H9 (cell line): ENCODE measurements at regions not wholly inside any gene's neighbourhood (a gene's known extent, or its start where the extent isn't known, plus 50 kb on each side); places are given as distances from the start of the nearest gene placed in this dataset.

Source experiments
- DNase-seq: peaks from one replicate; pipeline ENCODE4 v3.0.0-alpha.2; 2017
- H2AFZ ChIP-seq: one replicate; pipeline ENCODE4 v1.6.1; 2013; ENCODE audit warnings: mild to moderate bottlenecking, low read length, control low read depth, moderate library complexity
- H2AK5ac ChIP-seq: 2 replicates; pipeline ENCODE4 v1.6.1; 2013; ENCODE audit warnings: low read length, control low read depth, mixed read lengths; ENCODE audit not compliant: insufficient read length
- H2BK120ac ChIP-seq: one replicate; pipeline ENCODE4 v1.6.1; 2013; ENCODE audit warnings: low read depth, mild to moderate bottlenecking, low read length, control low read depth, inconsistent platforms; ENCODE audit not compliant: poor library complexity, severe bottlenecking
- H2BK12ac ChIP-seq: 2 replicates; pipeline ENCODE4 v1.6.1; 2013; ENCODE audit warnings: low read length, control low read depth, mixed read lengths, low read depth; ENCODE audit not compliant: insufficient read length
- H2BK15ac ChIP-seq: 2 replicates; pipeline ENCODE4 v1.6.1; 2013; ENCODE audit warnings: low read depth, low read length, control low read depth
- H2BK20ac ChIP-seq: one replicate; pipeline ENCODE4 v1.6.1; 2013; ENCODE audit warnings: low read depth, mild to moderate bottlenecking, low read length, control low read depth, inconsistent platforms; ENCODE audit not compliant: poor library complexity, severe bottlenecking
- H2BK5ac ChIP-seq: 2 replicates; pipeline ENCODE4 v1.6.1; 2013; ENCODE audit warnings: low read length, control low read depth, mixed read lengths; ENCODE audit not compliant: insufficient read length
- H3K14ac ChIP-seq: 2 replicates; pipeline ENCODE4 v1.6.1; 2013; ENCODE audit warnings: low read length, control low read depth; ENCODE audit not compliant: insufficient read depth
- H3K18ac ChIP-seq: 2 replicates; pipeline ENCODE4 v1.6.1; 2013; ENCODE audit warnings: low read depth, mild to moderate bottlenecking, mixed read lengths, low read length, control low read depth; ENCODE audit not compliant: insufficient read length
- H3K23ac ChIP-seq: 2 replicates; pipeline ENCODE4 v1.6.1; 2013; ENCODE audit warnings: low read length, control low read depth, mixed read lengths, low read depth; ENCODE audit not compliant: insufficient read length
- H3K23me2 ChIP-seq: 2 replicates; pipeline ENCODE4 v1.6.1; 2013; ENCODE audit warnings: low read depth, mild to moderate bottlenecking, mixed read lengths, low read length, control low read depth; ENCODE audit not compliant: insufficient read length, poor library complexity, severe bottlenecking
- H3K27ac ChIP-seq: 2 replicates; pipeline ENCODE4 v1.5.1; 2013; ENCODE audit warnings: low read length, control low read depth, mixed read lengths, low read depth; ENCODE audit not compliant: insufficient read length
- H3K27me3 ChIP-seq: 2 replicates; pipeline ENCODE4 v1.6.1; 2013; ENCODE audit warnings: low read length, control low read depth, inconsistent platforms; ENCODE audit not compliant: insufficient read depth
- H3K4ac ChIP-seq: 2 replicates; pipeline ENCODE4 v1.6.1; 2013; ENCODE audit warnings: low read depth, mild to moderate bottlenecking, control low read depth, inconsistent platforms, low read length, moderate library complexity
- H3K4me1 ChIP-seq: 2 replicates; pipeline ENCODE4 v1.6.1; 2013; ENCODE audit warnings: low read length, control low read depth, inconsistent platforms; ENCODE audit not compliant: insufficient read depth
- H3K4me2 ChIP-seq: 2 replicates; pipeline ENCODE4 v1.6.1; 2013; ENCODE audit warnings: low read length, control low read depth, mixed read lengths; ENCODE audit not compliant: insufficient read length, insufficient read depth
- H3K56ac ChIP-seq: 2 replicates; pipeline ENCODE4 v1.6.1; 2013; ENCODE audit warnings: low read depth, mild to moderate bottlenecking, mixed read lengths, low read length, control low read depth; ENCODE audit not compliant: insufficient read length
- H3K79me1 ChIP-seq: 2 replicates; pipeline ENCODE4 v1.6.1; 2013; ENCODE audit warnings: low read depth, mild to moderate bottlenecking, moderate library complexity, low read length, control low read depth, inconsistent platforms; ENCODE audit not compliant: insufficient read depth, poor library complexity, severe bottlenecking
- H3K79me2 ChIP-seq: 2 replicates; pipeline ENCODE4 v1.6.1; 2013; ENCODE audit warnings: low read length, control low read depth, inconsistent platforms; ENCODE audit not compliant: insufficient read depth
- H3K9ac ChIP-seq: 2 replicates; pipeline ENCODE4 v1.6.1; 2013; ENCODE audit warnings: low read length, control low read depth, mixed read lengths; ENCODE audit not compliant: insufficient read length; ENCODE audit errors: extremely low read depth
- H3K9me3 ChIP-seq: one replicate; pipeline ENCODE4 v1.6.1; 2013; ENCODE audit warnings: low read depth, low read length, inconsistent platforms; ENCODE audit not compliant: control insufficient read depth
- H3T11ph ChIP-seq: one replicate; pipeline ENCODE4 v1.6.1; 2013; ENCODE audit warnings: mild to moderate bottlenecking, low read length, control low read depth, inconsistent platforms
- H4K20me1 ChIP-seq: one replicate; pipeline ENCODE4 v1.6.1; 2013; ENCODE audit not compliant: control insufficient read depth, insufficient read length, insufficient read depth
- H4K5ac ChIP-seq: 2 replicates; pipeline ENCODE4 v1.6.1; 2013; ENCODE audit warnings: low read depth, mild to moderate bottlenecking, mixed read lengths, low read length, control low read depth; ENCODE audit not compliant: insufficient read length
- H4K8ac ChIP-seq: replicated peaks from 2 replicates; pipeline ENCODE4 v1.6.1; 2013; ENCODE audit warnings: low read length, control low read depth, mixed read lengths, low read depth; ENCODE audit not compliant: insufficient read length
- H4K91ac ChIP-seq: 2 replicates; pipeline ENCODE4 v1.6.1; 2013; ENCODE audit warnings: low read depth, mild to moderate bottlenecking, moderate library complexity, mixed read lengths, low read length, control low read depth; ENCODE audit not compliant: insufficient read length
- H3K27ac Mint-ChIP-seq, 3 experiments: 2 replicates in 2 of 3; 3 replicates in 1 of 3; pipeline ENCODE4 v1.8.0; 2020 to 2021; ENCODE audit warnings: mixed read lengths in 3 of 3, mild to moderate bottlenecking in 1 of 3, moderate library complexity in 1 of 3
- H3K27me3 Mint-ChIP-seq: 2 replicates; pipeline ENCODE4 v1.8.0; 2021; ENCODE audit warnings: low read depth, mild to moderate bottlenecking, moderate library complexity, mixed read lengths
- H3K36me3 Mint-ChIP-seq, 3 experiments: 2 replicates in 2 of 3; 3 replicates in 1 of 3; pipeline ENCODE4 v1.8.0; 2020 to 2021; ENCODE audit warnings: low read depth in 3 of 3, mixed read lengths in 3 of 3; ENCODE audit not compliant: insufficient read depth in 1 of 3
- H3K4me1 Mint-ChIP-seq, 2 experiments: 2 replicates each; pipeline ENCODE4 v1.8.0; 2020; ENCODE audit warnings: mixed read lengths in 2 of 2
- H3K4me3 Mint-ChIP-seq, 2 experiments: 2 replicates in 1 of 2; 3 replicates in 1 of 2; pipeline ENCODE4 v1.8.0; 2020 to 2021; ENCODE audit warnings: mild to moderate bottlenecking in 2 of 2, mixed read lengths in 2 of 2, moderate library complexity in 1 of 2
- H3K9me3 Mint-ChIP-seq, 2 experiments: 2 replicates in 1 of 2; 3 replicates in 1 of 2; pipeline ENCODE4 v1.8.0; 2020; ENCODE audit warnings: mild to moderate bottlenecking in 2 of 2, mixed read lengths in 2 of 2, moderate library complexity in 1 of 2
- WGBS: extraction: QIAGEN DNeasy Blood & Tissue Kit; methylation state at CpG from one replicate; pipeline ENCODE4 v1.1.7; 2013; ENCODE audit warnings: missing lambda C conversion rate, low lambda C conversion rate, mixed read lengths; ENCODE audit not compliant: insufficient read length; ENCODE audit errors: extremely low coverage; 5-methylcytosine and 5-hydroxymethylcytosine counted together
- TF ChIP-seq, protein P1 (sequence below): fragments of 200-600 bp; sonication (generic); conservative IDR thresholded peaks from 3 replicates; pipeline ENCODE4 v1.8.0; 2021; ENCODE audit warnings: antibody characterized with exemption, mild to moderate bottlenecking

DNA sequence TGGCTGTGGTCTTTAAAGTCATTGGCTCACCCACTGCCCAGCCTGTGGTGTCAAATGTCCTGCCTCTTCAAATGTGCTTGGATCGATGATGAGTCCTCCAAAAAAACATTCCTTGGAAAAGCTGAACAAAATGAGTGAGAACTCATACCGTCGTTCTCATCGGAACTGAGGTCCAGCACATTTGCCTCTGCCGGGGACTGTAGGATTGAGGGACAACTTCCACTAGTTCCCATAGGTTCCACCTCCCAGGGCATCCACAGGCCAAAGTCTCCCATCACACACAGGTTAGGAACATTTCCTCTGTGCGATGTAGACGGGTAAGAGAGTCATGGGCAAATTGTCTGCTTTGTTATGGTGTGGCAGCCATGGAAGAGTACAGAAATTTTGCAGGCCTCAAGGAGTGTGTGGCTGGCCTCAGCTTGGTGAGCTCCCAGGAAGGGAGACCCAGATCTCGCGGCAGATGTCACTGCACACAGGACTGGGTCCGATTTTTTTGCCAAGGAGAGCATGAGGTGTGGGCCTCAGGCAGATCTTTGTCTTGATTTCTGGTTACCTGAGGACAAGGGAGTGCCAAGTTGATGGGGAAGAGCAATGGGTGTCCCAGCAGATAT is 115.7 kb downstream of the SNRPN start:
- H4K8ac ChIP-seq: no peak overlapping the region
- peaks cover 94% of the 10 kb centered on the region for H3K9me3 ChIP-seq
- no peak overlapping the region for H3K4me3 Mint-ChIP-seq
- no CpG with 5 or more reads among the region's 10 CpGs for WGBS
- H3K18ac ChIP-seq: no peak overlapping the region
- no peak overlapping the region for H3K14ac ChIP-seq
- H4K20me1 ChIP-seq: no peaks in the 10 kb centered on the region
- H3K9ac ChIP-seq: no peak overlapping the region
- H2BK120ac ChIP-seq: no peak overlapping the region
- H3K4ac ChIP-seq: no peak overlapping the region
- H4K91ac ChIP-seq: no peak overlapping the region
- no peak overlapping the region for H2BK12ac ChIP-seq
- H2BK15ac ChIP-seq: no peak overlapping the region
- no peak overlapping the region for H2BK20ac ChIP-seq
- H2AFZ ChIP-seq: no peak overlapping the region
- TF ChIP-seq, protein P1, sequence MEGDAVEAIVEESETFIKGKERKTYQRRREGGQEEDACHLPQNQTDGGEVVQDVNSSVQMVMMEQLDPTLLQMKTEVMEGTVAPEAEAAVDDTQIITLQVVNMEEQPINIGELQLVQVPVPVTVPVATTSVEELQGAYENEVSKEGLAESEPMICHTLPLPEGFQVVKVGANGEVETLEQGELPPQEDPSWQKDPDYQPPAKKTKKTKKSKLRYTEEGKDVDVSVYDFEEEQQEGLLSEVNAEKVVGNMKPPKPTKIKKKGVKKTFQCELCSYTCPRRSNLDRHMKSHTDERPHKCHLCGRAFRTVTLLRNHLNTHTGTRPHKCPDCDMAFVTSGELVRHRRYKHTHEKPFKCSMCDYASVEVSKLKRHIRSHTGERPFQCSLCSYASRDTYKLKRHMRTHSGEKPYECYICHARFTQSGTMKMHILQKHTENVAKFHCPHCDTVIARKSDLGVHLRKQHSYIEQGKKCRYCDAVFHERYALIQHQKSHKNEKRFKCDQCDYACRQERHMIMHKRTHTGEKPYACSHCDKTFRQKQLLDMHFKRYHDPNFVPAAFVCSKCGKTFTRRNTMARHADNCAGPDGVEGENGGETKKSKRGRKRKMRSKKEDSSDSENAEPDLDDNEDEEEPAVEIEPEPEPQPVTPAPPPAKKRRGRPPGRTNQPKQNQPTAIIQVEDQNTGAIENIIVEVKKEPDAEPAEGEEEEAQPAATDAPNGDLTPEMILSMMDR: no peak
- peaks cover 100% of the 10 kb centered on the region in 3 experiments for H3K36me3 Mint-ChIP-seq
- no peak overlapping the region for H3K4me2 ChIP-seq
- no peaks in the 10 kb centered on the region for H3K4me1 Mint-ChIP-seq
- H3K27ac Mint-ChIP-seq: no peak overlapping the region
- no peak overlapping the region for H3K27ac ChIP-seq
- peaks cover 98 to 99% of the 10 kb centered on the region in 2 experiments for H3K9me3 Mint-ChIP-seq
- H2BK5ac ChIP-seq: no peak overlapping the region
- H3K79me1 ChIP-seq: no peaks in the 10 kb centered on the region
- H3K23me2 ChIP-seq: no peaks in the 10 kb centered on the region
- no peak for DNase-seq
- no peaks in the 10 kb centered on the region for H3K27me3 ChIP-seq
- H4K5ac ChIP-seq: no peak overlapping the region
- no peaks in the 10 kb centered on the region for H3K79me2 ChIP-seq
- peaks cover 15% of the 10 kb centered on the region for H3K27me3 Mint-ChIP-seq
- H3T11ph ChIP-seq: no peak overlapping the region
- H3K23ac ChIP-seq: no peak overlapping the region
- H3K4me1 ChIP-seq: no peaks in the 10 kb centered on the region
- no peak overlapping the region for H2AK5ac ChIP-seq
- H3K56ac ChIP-seq: no peak overlapping the region
